HEK293T (cell line): ENCODE measurements at regions not wholly inside any gene's neighbourhood (a gene's known extent, or its start where the extent isn't known, plus 50 kb on each side); places are given as distances from the start of the nearest gene placed in this dataset.

Source experiments
- CTCF ChIA-PET: fragments of 350-600 bp; formaldehyde crosslinking; extraction: SDS; loops from one replicate; lab custom pipeline; 2021; ENCODE audit warnings: antibody characterized with exemption, inconsistent platforms; lab: Yijun Ruan, JAX
- POLR2A ChIA-PET: fragments of 350-600 bp; formaldehyde crosslinking; extraction: SDS; loops from one replicate; lab custom pipeline; 2020; ENCODE audit warnings: antibody characterized with exemption, inconsistent platforms; lab: Yijun Ruan, JAX
- DNase-seq: peaks from one replicate; pipeline ENCODE4 v3.0.0; 2012; ENCODE audit warnings: mixed read lengths; ENCODE audit errors: extremely low spot score
- ARNT ChIP-seq: fragments of 450-650 bp; IDR thresholded peaks from 2 replicates; pipeline ENCODE4 v1.6.1; 2017; ENCODE audit warnings: mild to moderate bottlenecking
- BHLHE40 ChIP-seq: fragments of 450-650 bp; IDR thresholded peaks from 2 replicates; pipeline ENCODE4 v1.6.1; 2016; ENCODE audit warnings: mild to moderate bottlenecking, moderate library complexity, borderline replicate concordance
- CTBP1 ChIP-seq: fragments of 450-650 bp; IDR thresholded peaks from 2 replicates; pipeline ENCODE4 v1.6.1; 2016; ENCODE audit warnings: borderline replicate concordance
- ELF4 ChIP-seq: fragments of 450-650 bp; IDR thresholded peaks from 2 replicates; pipeline ENCODE4 v1.6.1; 2017; ENCODE audit warnings: antibody characterized with exemption
- FOXA1 ChIP-seq: fragments of 450-650 bp; IDR thresholded peaks from 2 replicates; pipeline ENCODE4 v1.6.1; 2016; ENCODE audit warnings: mild to moderate bottlenecking
- FOXK2 ChIP-seq: fragments of 450-650 bp; IDR thresholded peaks from 2 replicates; pipeline ENCODE4 v1.6.1; 2016; ENCODE audit warnings: mild to moderate bottlenecking
- FOXM1 ChIP-seq: fragments of 450-650 bp; IDR thresholded peaks from 2 replicates; pipeline ENCODE4 v1.6.1; 2017; ENCODE audit warnings: mild to moderate bottlenecking, borderline replicate concordance
- HDGF ChIP-seq: fragments of 450-650 bp; IDR thresholded peaks from 2 replicates; pipeline ENCODE4 v1.6.1; 2017; ENCODE audit warnings: antibody characterized with exemption, borderline replicate concordance
- L3MBTL2 ChIP-seq: fragments of 450-650 bp; conservative IDR thresholded peaks from 2 replicates; pipeline ENCODE4 v1.6.1; 2016; ENCODE audit warnings: mild to moderate bottlenecking
- LEF1 ChIP-seq: fragments of 450-650 bp; IDR thresholded peaks from 2 replicates; pipeline ENCODE4 v1.6.1; 2017; ENCODE audit warnings: mild to moderate bottlenecking, borderline replicate concordance
- NFRKB ChIP-seq: fragments of 450-650 bp; IDR thresholded peaks from 2 replicates; pipeline ENCODE4 v1.6.1; 2016; ENCODE audit warnings: mild to moderate bottlenecking, moderate library complexity
- PKNOX1 ChIP-seq: fragments of 450-650 bp; IDR thresholded peaks from 2 replicates; pipeline ENCODE4 v1.6.1; 2016
- SP1 ChIP-seq: fragments of 450-650 bp; IDR thresholded peaks from 2 replicates; pipeline ENCODE4 v1.6.1; 2017
- SUZ12 ChIP-seq: fragments of 450-650 bp; IDR thresholded peaks from 2 replicates; pipeline ENCODE4 v1.6.1; 2016; ENCODE audit warnings: mild to moderate bottlenecking
- TARDBP ChIP-seq: fragments of 450-650 bp; IDR thresholded peaks from 2 replicates; pipeline ENCODE4 v1.6.1; 2016
- ZNF384 ChIP-seq: fragments of 450-650 bp; IDR thresholded peaks from 2 replicates; pipeline ENCODE4 v1.6.1; 2016

- TF ChIP-seq BHLHE40 (no peak), PKNOX1 (no peak), HDGF (no peak)
- ChIA-PET POLR2A (no interaction called here), CTCF (no interaction called here)
- DNase-seq: no peak
Measured at GRCh38 chr13:85582890-85583289, 216.3 kb downstream of the SLITRK6 start.

- CTCF ChIA-PET: no interaction called here
- DNase-seq: no peak
- no peak for TF ChIP-seq BHLHE40
- no peak for TF ChIP-seq ELF4
- TF ChIP-seq PKNOX1: no peak
- TF ChIP-seq TARDBP: no peak
- no peak for TF ChIP-seq CTBP1
- TF ChIP-seq NFRKB: no peak
- TF ChIP-seq LEF1: no peak
- no peak for TF ChIP-seq FOXK2
- no peak for TF ChIP-seq SUZ12
- no peak for TF ChIP-seq ZNF384
- POLR2A ChIA-PET: no interaction called here
Measured at GRCh38 chr13:85575110-85575509, 224.1 kb downstream of the SLITRK6 start.

- ChIA-PET CTCF (no interaction called here), POLR2A (no interaction called here)
- TF ChIP-seq BHLHE40 (no peak), FOXM1 (no peak), FOXA1 (no peak), SP1 (no peak), ELF4 (no peak), SUZ12 (no peak), ZNF384 (no peak), FOXK2 (no peak), LEF1 (no peak), PKNOX1 (no peak), HDGF (no peak), L3MBTL2 (no peak), NFRKB (no peak), CTBP1 (no peak), TARDBP (no peak), ARNT (no peak)
- DNase-seq: no peak
Measured at GRCh38 chr13:85567909-85568308, 231.3 kb downstream of the SLITRK6 start.

- POLR2A ChIA-PET: no interaction called here
- CTCF ChIA-PET: no interaction called here
- TF ChIP-seq ELF4 (no peak), TARDBP (no peak), SP1 (no peak), PKNOX1 (no peak), ZNF384 (no peak), CTBP1 (no peak), FOXA1 (no peak), NFRKB (no peak), FOXM1 (no peak), BHLHE40 (no peak), FOXK2 (no peak), SUZ12 (no peak), HDGF (no peak), ARNT (no peak), L3MBTL2 (no peak), LEF1 (no peak)
- DNase-seq: no peak
Measured at GRCh38 chr13:85565652-85566051, 233.6 kb downstream of the SLITRK6 start.

GRCh38 chr13:85564598-85564997 is 234.6 kb downstream of the SLITRK6 start:
- no peak for DNase-seq
- ChIA-PET CTCF (no interaction called here), POLR2A (no interaction called here)
- no peak for TF ChIP-seq ARNT
- no peak for TF ChIP-seq NFRKB
- TF ChIP-seq ZNF384: no peak
- TF ChIP-seq LEF1: no peak
- no peak for TF ChIP-seq ELF4
- TF ChIP-seq BHLHE40: no peak
- TF ChIP-seq SUZ12: no peak
- TF ChIP-seq SP1: no peak
- no peak for TF ChIP-seq FOXM1
- no peak for TF ChIP-seq L3MBTL2
- TF ChIP-seq FOXA1: no peak
- TF ChIP-seq CTBP1: no peak

- TF ChIP-seq HDGF: no peak
- TF ChIP-seq SP1: no peak
- TF ChIP-seq BHLHE40: no peak
- no peak for TF ChIP-seq CTBP1
- no peak for TF ChIP-seq LEF1
- DNase-seq: no peak
- POLR2A ChIA-PET: no interaction called here
- CTCF ChIA-PET: no interaction called here
Measured at GRCh38 chr13:85562282-85562681, 236.9 kb downstream of the SLITRK6 start.
